HK-2 (cell line): ENCODE measurements at regions not wholly inside any gene's neighbourhood (a gene's known extent, or its start where the extent isn't known, plus 50 kb on each side); places are given as distances from the start of the nearest gene placed in this dataset.
"Not testable (repeated sequence)": the region's sequence is repeated elsewhere in the genome, so short reads cannot be mapped to it uniquely, and the experiment has no call there.

Experiments used
- DNase-seq: peaks from one replicate; pipeline ENCODE4 v3.0.0-alpha.2; 2018; ENCODE audit not compliant: unreplicated experiment

DNA sequence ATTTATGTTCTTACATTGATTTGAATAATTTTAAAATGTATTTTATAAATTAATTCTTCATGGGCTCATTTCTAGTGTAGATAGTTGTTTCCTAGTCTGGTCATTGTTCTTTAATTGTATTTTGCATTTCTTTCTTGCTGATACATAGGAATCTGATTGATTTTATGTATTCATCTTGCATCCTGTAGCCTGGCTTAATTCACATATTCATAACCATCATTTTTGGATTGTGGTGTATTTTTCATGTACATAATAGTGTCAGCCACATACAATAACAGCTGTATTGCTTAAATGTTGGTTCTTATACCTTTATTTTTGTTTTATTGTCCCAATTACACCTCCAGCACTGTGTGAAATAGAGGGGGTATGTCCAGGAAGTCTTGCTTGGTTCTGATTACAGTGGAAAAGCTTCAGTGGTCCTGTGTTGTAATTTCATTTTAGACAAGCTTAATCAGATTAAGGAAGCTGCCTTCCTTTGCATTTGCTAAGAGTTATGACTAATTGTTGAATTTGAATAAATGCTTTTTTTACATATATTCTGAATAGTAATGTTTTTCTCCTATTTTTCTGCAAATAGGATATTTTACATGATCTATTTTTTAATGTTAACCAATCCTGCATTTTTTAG lies 103.7 kb downstream of the USP22 start:
- DNase-seq = no peak

- DNase-seq = no peak
Observed at GRCh38 chr17:20941872-20942271, 100.9 kb downstream of the USP22 start.

DNA sequence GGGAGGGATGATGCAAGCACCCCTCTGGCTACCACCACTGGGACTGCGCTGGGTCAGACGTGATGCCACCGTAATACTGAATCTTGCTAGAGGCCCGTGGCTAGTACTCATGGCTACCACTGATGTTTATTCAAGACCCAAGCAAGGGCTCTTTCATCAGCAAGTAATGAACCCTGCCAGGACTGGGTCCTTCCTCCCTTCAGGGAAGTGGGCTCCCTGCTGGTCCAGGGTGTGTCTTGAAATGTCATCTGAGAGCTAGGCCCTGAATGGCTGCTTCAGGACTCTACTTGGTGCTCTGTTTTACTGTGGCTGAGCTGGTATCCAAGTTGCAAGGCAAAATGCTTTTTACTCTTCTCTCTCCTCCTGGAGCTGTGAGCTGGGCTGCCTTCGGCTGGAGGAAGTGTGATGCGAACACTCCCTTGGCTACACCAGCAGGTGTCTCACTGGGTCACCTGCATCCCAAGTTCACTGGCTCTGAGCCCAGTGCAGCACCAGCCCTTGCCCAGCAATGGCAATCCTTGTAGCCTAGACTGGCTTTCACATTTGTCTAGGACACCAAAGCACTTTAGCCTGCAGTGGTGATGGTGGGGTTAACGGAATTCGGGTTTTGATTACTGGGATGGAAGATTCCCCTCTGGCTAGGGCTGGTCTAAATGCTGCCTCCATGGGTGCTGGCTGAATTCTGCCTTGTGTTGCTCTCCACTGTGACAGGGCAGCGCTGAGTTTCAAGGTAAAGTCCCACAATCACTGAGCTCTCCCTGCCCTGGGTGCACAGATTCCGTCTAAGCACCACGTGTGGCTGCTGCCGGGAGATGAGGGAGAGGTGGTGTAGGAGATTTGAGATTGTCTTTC lies 98.6 kb downstream of the USP22 start:
- peak; percentile 19 for DNase-seq

- not testable (repeated sequence) for DNase-seq
Observed at GRCh38 chr17:20947708-20948107, 95.1 kb downstream of the USP22 start.

DNA sequence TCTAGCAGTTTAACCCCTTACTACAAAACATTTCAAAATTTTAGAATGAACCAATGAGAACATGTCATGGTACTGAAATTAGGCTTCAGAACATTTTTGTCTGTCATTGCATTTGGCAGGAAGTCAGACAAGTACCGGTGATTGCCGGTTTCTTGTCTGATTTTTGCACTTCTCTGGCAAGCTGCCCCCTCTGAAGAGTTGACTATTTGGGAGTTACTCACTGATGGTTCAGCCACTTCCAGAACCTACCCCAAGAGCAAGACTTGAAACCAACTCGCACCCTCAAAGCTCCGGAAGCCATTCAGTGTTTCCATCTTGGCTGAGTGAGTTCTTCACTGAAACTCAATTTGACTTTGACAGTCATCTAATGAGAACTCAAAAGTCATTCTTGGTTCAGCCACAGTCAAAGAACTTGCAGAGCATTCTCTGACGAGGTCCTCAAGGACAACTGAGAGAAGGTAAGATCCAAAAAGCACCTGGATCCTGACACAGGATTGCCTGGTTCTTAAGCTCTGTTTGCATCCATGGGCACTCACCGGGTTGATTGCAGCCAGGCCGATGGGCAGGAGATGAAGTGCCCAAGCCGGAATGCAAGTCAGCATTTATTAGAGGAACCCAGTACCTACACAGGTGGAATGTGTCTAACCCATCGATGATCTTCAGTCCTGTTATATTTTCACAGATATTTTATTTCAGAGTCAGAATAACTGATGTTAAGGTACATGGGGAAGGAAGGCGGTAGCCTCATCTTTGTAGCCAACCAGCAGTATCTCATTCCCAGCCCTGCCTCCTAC lies 93.6 kb downstream of the USP22 start:
- no peak for DNase-seq
